ENCODE measurements at regions not wholly inside any gene's neighbourhood (a gene's known extent, or its start where the extent isn't known, plus 50 kb on each side); places are given as distances from the start of the nearest gene placed in this dataset.

GRCh38 chr4:31598639-31599038 lies 878.5 kb downstream of the PCDH7 start:
- no peak for TF ChIP-seq EZH2 (IDR thresholded peaks at IDR 0.05; ENCODE audit: insufficient read depth, poor library complexity, severe bottlenecking)
- no peak for TF ChIP-seq EZH2phosphoT487 (IDR thresholded peaks at IDR 0.05; ENCODE audit: insufficient read depth, low read depth)
- Histone ChIP-seq H4K20me1 (ENCODE audit: insufficient read depth) (no peaks in the 10 kb centered on the region), H3K36me3 (ENCODE audit: low read depth) (no peaks in the 10 kb centered on the region), H3K4me2 (ENCODE audit: unreplicated experiment) (no peak overlapping the region), H3K9ac (no peak overlapping the region), H2AFZ (no peak overlapping the region), H3K27me3 (replicated peaks; ENCODE audit: insufficient read depth) (no peaks in the 10 kb centered on the region), H3F3A (ENCODE audit: insufficient read depth) (no peaks in the 10 kb centered on the region), H3K4me1 (ENCODE audit: insufficient read depth) (no peaks in the 10 kb centered on the region), H3K27ac (no peak overlapping the region), H3K79me2 (ENCODE audit: insufficient read depth) (no peaks in the 10 kb centered on the region), H3K4me3 (no peak overlapping the region), H3K9me3 (ENCODE audit: low read depth) (no peaks in the 10 kb centered on the region), H3K9me2 (ENCODE audit: insufficient read depth) (no peaks in the 10 kb centered on the region)
- 22 to 35% methylated on average over 3 of the region's 3 CpGs for WGBS, 2 experiments (ENCODE audit: low coverage in 1 of 2, low lambda C conversion rate in 2 of 2, missing lambda C conversion rate in 2 of 2)
- in situ Hi-C loops (cut with MboI), result no loop called here
- no peak for DNase-seq

- H3K9me2 ChIP-seq (ENCODE audit: insufficient read depth), result no peaks in the 10 kb centered on the region
- no peaks in the 10 kb centered on the region for H3K9me3 ChIP-seq (ENCODE audit: low read depth)
- no peaks in the 10 kb centered on the region for H4K20me1 ChIP-seq (ENCODE audit: insufficient read depth)
- H3K4me1 ChIP-seq (ENCODE audit: insufficient read depth), result no peaks in the 10 kb centered on the region
- H3K36me3 ChIP-seq (ENCODE audit: low read depth), result no peaks in the 10 kb centered on the region
- H3F3A ChIP-seq (ENCODE audit: insufficient read depth), result no peaks in the 10 kb centered on the region
- no peak overlapping the region for H2AFZ ChIP-seq
- H3K27me3 ChIP-seq (replicated peaks; ENCODE audit: insufficient read depth), result no peaks in the 10 kb centered on the region
- no peaks in the 10 kb centered on the region for H3K79me2 ChIP-seq (ENCODE audit: insufficient read depth)
- H3K4me3 ChIP-seq, result no peak overlapping the region
- in situ Hi-C loops (cut with MboI), result no loop called here
- no peak overlapping the region for H3K4me2 ChIP-seq (ENCODE audit: unreplicated experiment)
- no peak overlapping the region for H3K9ac ChIP-seq
- TF ChIP-seq EZH2 (IDR thresholded peaks at IDR 0.05; ENCODE audit: insufficient read depth, poor library complexity, severe bottlenecking) (no peak), EZH2phosphoT487 (IDR thresholded peaks at IDR 0.05; ENCODE audit: insufficient read depth, low read depth) (no peak)
- no peak for DNase-seq
- no peak overlapping the region for H3K27ac ChIP-seq
Measured at GRCh38 chr4:31601793-31602192, 881.6 kb downstream of the PCDH7 start.

GRCh38 chr4:31613946-31614623 lies 893.9 kb downstream of the PCDH7 start:
- H3K9ac ChIP-seq, result no peak overlapping the region
- no peaks in the 10 kb centered on the region for H3K36me3 ChIP-seq (ENCODE audit: low read depth)
- TF ChIP-seq EZH2 (IDR thresholded peaks at IDR 0.05; ENCODE audit: insufficient read depth, poor library complexity, severe bottlenecking) (no peak), EZH2phosphoT487 (IDR thresholded peaks at IDR 0.05; ENCODE audit: insufficient read depth, low read depth) (no peak)
- H3F3A ChIP-seq (ENCODE audit: insufficient read depth), result no peaks in the 10 kb centered on the region
- DNase-seq, result no peak
- no peaks in the 10 kb centered on the region for H3K9me3 ChIP-seq (ENCODE audit: low read depth)
- no peaks in the 10 kb centered on the region for H3K4me1 ChIP-seq (ENCODE audit: insufficient read depth)
- in situ Hi-C loops (cut with MboI), result no loop called here
- H3K27ac ChIP-seq, result no peak overlapping the region
- no peak overlapping the region for H2AFZ ChIP-seq
- H3K4me3 ChIP-seq, result no peak overlapping the region
- no peaks in the 10 kb centered on the region for H3K27me3 ChIP-seq (replicated peaks; ENCODE audit: insufficient read depth)
- no peaks in the 10 kb centered on the region for H4K20me1 ChIP-seq (ENCODE audit: insufficient read depth)
- WGBS, 2 experiments (ENCODE audit: low coverage in 1 of 2, low lambda C conversion rate in 2 of 2, missing lambda C conversion rate in 2 of 2), result 10 to 11% methylated on average over 7 of the region's 7 CpGs
- H3K4me2 ChIP-seq (ENCODE audit: unreplicated experiment), result no peak overlapping the region
- no peaks in the 10 kb centered on the region for H3K9me2 ChIP-seq (ENCODE audit: insufficient read depth)
- H3K79me2 ChIP-seq (ENCODE audit: insufficient read depth), result no peaks in the 10 kb centered on the region

- TF ChIP-seq EZH2phosphoT487 (IDR thresholded peaks at IDR 0.05; ENCODE audit: insufficient read depth, low read depth) (no peak), EZH2 (IDR thresholded peaks at IDR 0.05; ENCODE audit: insufficient read depth, poor library complexity, severe bottlenecking) (no peak)
- H3F3A ChIP-seq (ENCODE audit: insufficient read depth), result no peaks in the 10 kb centered on the region
- H4K20me1 ChIP-seq (ENCODE audit: insufficient read depth), result no peaks in the 10 kb centered on the region
- no peak overlapping the region for H3K27ac ChIP-seq
- H3K79me2 ChIP-seq (ENCODE audit: insufficient read depth), result no peaks in the 10 kb centered on the region
- H3K4me2 ChIP-seq (ENCODE audit: unreplicated experiment), result no peak overlapping the region
- WGBS, 2 experiments (ENCODE audit: low coverage in 1 of 2, low lambda C conversion rate in 2 of 2, missing lambda C conversion rate in 2 of 2), result 3 to 10% methylated on average over 1 of the region's 1 CpG
- H2AFZ ChIP-seq, result no peak overlapping the region
- no peaks in the 10 kb centered on the region for H3K36me3 ChIP-seq (ENCODE audit: low read depth)
- H3K9ac ChIP-seq, result no peak overlapping the region
- no peaks in the 10 kb centered on the region for H3K9me2 ChIP-seq (ENCODE audit: insufficient read depth)
- no peaks in the 10 kb centered on the region for H3K4me1 ChIP-seq (ENCODE audit: insufficient read depth)
- H3K27me3 ChIP-seq (replicated peaks; ENCODE audit: insufficient read depth), result no peaks in the 10 kb centered on the region
- no peak for DNase-seq
- in situ Hi-C loops (cut with MboI), result no loop called here
- H3K4me3 ChIP-seq, result no peak overlapping the region
- H3K9me3 ChIP-seq (ENCODE audit: low read depth), result no peaks in the 10 kb centered on the region
Measured at GRCh38 chr4:31617667-31618066, 897.5 kb downstream of the PCDH7 start.

- Histone ChIP-seq H3K4me2 (ENCODE audit: unreplicated experiment) (no peak overlapping the region), H3K36me3 (ENCODE audit: low read depth) (no peaks in the 10 kb centered on the region), H3K9me3 (ENCODE audit: low read depth) (no peaks in the 10 kb centered on the region), H3K4me1 (ENCODE audit: insufficient read depth) (no peaks in the 10 kb centered on the region), H4K20me1 (ENCODE audit: insufficient read depth) (no peaks in the 10 kb centered on the region), H3K27ac (no peak overlapping the region), H3F3A (ENCODE audit: insufficient read depth) (no peaks in the 10 kb centered on the region), H3K4me3 (no peak overlapping the region), H3K27me3 (replicated peaks; ENCODE audit: insufficient read depth) (no peaks in the 10 kb centered on the region), H3K79me2 (ENCODE audit: insufficient read depth) (no peaks in the 10 kb centered on the region), H3K9me2 (ENCODE audit: insufficient read depth) (no peaks in the 10 kb centered on the region), H2AFZ (no peak overlapping the region), H3K9ac (no peak overlapping the region)
- WGBS, 2 experiments (ENCODE audit: low coverage in 1 of 2, low lambda C conversion rate in 2 of 2, missing lambda C conversion rate in 2 of 2), result 8 to 19% methylated on average over 2 of the region's 2 CpGs
- TF ChIP-seq EZH2phosphoT487 (IDR thresholded peaks at IDR 0.05; ENCODE audit: insufficient read depth, low read depth) (no peak), EZH2 (IDR thresholded peaks at IDR 0.05; ENCODE audit: insufficient read depth, poor library complexity, severe bottlenecking) (no peak)
- DNase-seq, result no peak
- in situ Hi-C loops (cut with MboI), result no loop called here
Measured at GRCh38 chr4:31620476-31620875, 900.3 kb downstream of the PCDH7 start.
